COR-L47 (cell line): ENCODE measurements at regions not wholly inside any gene's neighbourhood (a gene's known extent, or its start where the extent isn't known, plus 50 kb on each side); places are given as distances from the start of the nearest gene placed in this dataset.
"Not testable (repeated sequence)": the region's sequence is repeated elsewhere in the genome, so short reads cannot be mapped to it uniquely, and the experiment has no call there.

ENCODE experiments used
- DNase-seq: peaks from one replicate; lab custom pipeline; 2025; lab: John Stamatoyannopoulos, UW

- DNase-seq: not testable (repeated sequence)
These were observed 1517.2 kb downstream of the GRIK2 start for GRCh38 chr6:102910701-102911139.

- DNase-seq: no peak
These were observed 1513.7 kb downstream of the GRIK2 start for GRCh38 chr6:102907181-102907580.

GRCh38 chr6:102902471-102902870 lies 1509.0 kb downstream of the GRIK2 start:
- DNase-seq: no peak

GRCh38 chr6:102895683-102896082 lies 1502.2 kb downstream of the GRIK2 start:
- no peak for DNase-seq

GRCh38 chr6:102885165-102885564 lies 1491.7 kb downstream of the GRIK2 start:
- DNase-seq: no peak

- DNase-seq: peak; percentile 3
These were observed 1459.9 kb downstream of the GRIK2 start for GRCh38 chr6:102853249-102853955.

- no peak for DNase-seq
These were observed 1455.3 kb downstream of the GRIK2 start for GRCh38 chr6:102848796-102849195.

GRCh38 chr6:102848210-102848609 lies 1454.7 kb downstream of the GRIK2 start:
- no peak for DNase-seq

- no peak for DNase-seq
These were observed 1447.6 kb downstream of the GRIK2 start for GRCh38 chr6:102841060-102841459.

- DNase-seq: no peak
These were observed 1438.5 kb downstream of the GRIK2 start for GRCh38 chr6:102832021-102832420.

- no peak for DNase-seq
These were observed 1426.6 kb downstream of the GRIK2 start for GRCh38 chr6:102820098-102820497.

- DNase-seq: no peak
These were observed 1421.7 kb downstream of the GRIK2 start for GRCh38 chr6:102815207-102815606.

GRCh38 chr6:102813489-102814275 lies 1420.2 kb downstream of the GRIK2 start:
- DNase-seq: no peak

GRCh38 chr6:102812242-102812641 lies 1418.7 kb downstream of the GRIK2 start:
- DNase-seq: no peak

- DNase-seq: not testable (repeated sequence)
These were observed 1415.5 kb downstream of the GRIK2 start for GRCh38 chr6:102808944-102809505.

GRCh38 chr6:102799051-102799450 lies 1405.5 kb downstream of the GRIK2 start:
- no peak for DNase-seq

- DNase-seq: no peak
These were observed 1405.1 kb downstream of the GRIK2 start for GRCh38 chr6:102798636-102799035.

GRCh38 chr6:102793752-102794151 lies 1400.2 kb downstream of the GRIK2 start:
- DNase-seq: no peak

GRCh38 chr6:102774326-102774725 lies 1380.8 kb downstream of the GRIK2 start:
- no peak for DNase-seq

GRCh38 chr6:102773636-102774035 lies 1380.1 kb downstream of the GRIK2 start:
- no peak for DNase-seq

- DNase-seq: no peak
These were observed 1373.5 kb downstream of the GRIK2 start for GRCh38 chr6:102766963-102767362.

- DNase-seq: no peak
These were observed 1370.8 kb downstream of the GRIK2 start for GRCh38 chr6:102764317-102764716.

GRCh38 chr6:102763891-102764290 lies 1370.4 kb downstream of the GRIK2 start:
- DNase-seq: no peak
